GF-D8 (cell line): ENCODE measurements at regions not wholly inside any gene's neighbourhood (a gene's known extent, or its start where the extent isn't known, plus 50 kb on each side); places are given as distances from the start of the nearest gene placed in this dataset.

Source experiments
- DNase-seq: peaks from one replicate; lab custom pipeline; 2025; lab: John Stamatoyannopoulos, UW

GRCh38 chr4:159444678-159445077, 341.8 kb downstream of the RAPGEF2 start:
- DNase-seq = no peak

GRCh38 chr4:159445692-159446091, 342.8 kb downstream of the RAPGEF2 start:
- no peak for DNase-seq

GRCh38 chr4:159446266-159446976, 343.5 kb downstream of the RAPGEF2 start:
- peak; percentile 39 for DNase-seq

GRCh38 chr4:159447296-159447695, 344.4 kb downstream of the RAPGEF2 start:
- DNase-seq = no peak

- no peak for DNase-seq
These were observed 348.1 kb downstream of the RAPGEF2 start for GRCh38 chr4:159451006-159451405.

- DNase-seq = no peak
These were observed 352.9 kb downstream of the RAPGEF2 start for GRCh38 chr4:159455675-159456237.

- DNase-seq = no peak
These were observed 357.5 kb downstream of the RAPGEF2 start for GRCh38 chr4:159460371-159460770.

GRCh38 chr4:159463235-159463634, 360.4 kb downstream of the RAPGEF2 start:
- DNase-seq = no peak

- no peak for DNase-seq
These were observed 361.4 kb downstream of the RAPGEF2 start for GRCh38 chr4:159464302-159464701.

- no peak for DNase-seq
These were observed 374.0 kb downstream of the RAPGEF2 start for GRCh38 chr4:159476886-159477285.

GRCh38 chr4:159480826-159481225, 377.9 kb downstream of the RAPGEF2 start:
- DNase-seq = no peak

- no peak for DNase-seq
These were observed 379.1 kb downstream of the RAPGEF2 start for GRCh38 chr4:159481936-159482335.

- no peak for DNase-seq
These were observed 380.4 kb downstream of the RAPGEF2 start for GRCh38 chr4:159483110-159483781.

GRCh38 chr4:159483782-159484741, 381.2 kb downstream of the RAPGEF2 start:
- no peak for DNase-seq

GRCh38 chr4:159484864-159485263, 382.0 kb downstream of the RAPGEF2 start:
- DNase-seq = no peak

- peak; percentile 18 for DNase-seq
These were observed 384.4 kb downstream of the RAPGEF2 start for GRCh38 chr4:159487284-159487747.

GRCh38 chr4:159489646-159490045, 386.8 kb downstream of the RAPGEF2 start:
- DNase-seq = no peak

- DNase-seq = no peak
These were observed 392.8 kb downstream of the RAPGEF2 start for GRCh38 chr4:159495515-159496236.

GRCh38 chr4:159496248-159496647, 393.4 kb downstream of the RAPGEF2 start:
- no peak for DNase-seq

- DNase-seq = no peak
These were observed 395.1 kb downstream of the RAPGEF2 start for GRCh38 chr4:159497936-159498335.

- no peak for DNase-seq
These were observed 395.7 kb downstream of the RAPGEF2 start for GRCh38 chr4:159498446-159499115.
